Bronchial epithelial cell (primary cell): ENCODE measurements at regions not wholly inside any gene's neighbourhood (a gene's known extent, or its start where the extent isn't known, plus 50 kb on each side); places are given as distances from the start of the nearest gene placed in this dataset.
A peak's percentile ranks its signal among the peaks of the same experiment; 100 is the strongest.

Experiments
- DNase-seq: peaks from one replicate; pipeline ENCODE4 v3.0.0-alpha.2; 2010; ENCODE audit warnings: low read depth
- FAIRE-seq: peaks from 2 replicates; lab custom pipeline; 2011; peaks lifted over from hg19 to GRCh38; lab: Jason Lieb, UNC
- H3K27me3 ChIP-seq: 2 replicates; pipeline ENCODE4 v1.5.1; 2011; ENCODE audit warnings: low read length; ENCODE audit not compliant: control insufficient read depth, insufficient read depth
- H3K36me3 ChIP-seq: 2 replicates; pipeline ENCODE4 v1.5.1; 2011; ENCODE audit warnings: low read length; ENCODE audit not compliant: control insufficient read depth, insufficient read depth
- H3K4me3 ChIP-seq: 2 replicates; pipeline ENCODE4 v1.5.1; 2011; ENCODE audit warnings: mild to moderate bottlenecking, low read depth, low read length, control low read depth
- CTCF ChIP-seq: IDR thresholded peaks from 2 replicates; pipeline ENCODE4 v1.5.1; 2011; ENCODE audit warnings: mild to moderate bottlenecking, moderate library complexity, low read length, control low read depth, inconsistent platforms; ENCODE audit not compliant: insufficient read depth, severe bottlenecking

DNA sequence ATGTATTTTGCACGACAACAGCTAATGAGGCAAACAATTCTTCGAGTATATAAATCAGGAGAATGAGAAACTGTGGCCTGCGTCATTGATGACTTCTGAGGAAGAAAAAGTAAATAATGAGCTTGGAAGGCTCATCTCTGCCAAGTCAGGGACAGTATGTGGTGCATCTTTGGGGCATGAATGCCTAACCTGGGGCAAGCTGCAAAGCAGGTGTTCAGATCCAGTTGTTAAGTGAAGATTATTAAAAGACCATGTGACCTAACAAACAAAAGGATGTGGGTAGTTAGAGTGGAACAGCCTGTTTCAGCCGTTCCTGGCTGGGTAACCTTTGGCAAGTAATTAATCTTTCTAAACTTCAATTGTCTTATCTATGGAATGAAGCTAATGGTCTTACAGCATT lies 93.0 kb downstream of the LYZL2 start:
- no peaks in the 10 kb centered on the region for H3K27me3 ChIP-seq
- no peaks in the 10 kb centered on the region for H3K36me3 ChIP-seq
- no peak for TF ChIP-seq CTCF
- FAIRE-seq (no peak), DNase-seq (no peak)
- H3K4me3 ChIP-seq, result no peak overlapping the region

DNA sequence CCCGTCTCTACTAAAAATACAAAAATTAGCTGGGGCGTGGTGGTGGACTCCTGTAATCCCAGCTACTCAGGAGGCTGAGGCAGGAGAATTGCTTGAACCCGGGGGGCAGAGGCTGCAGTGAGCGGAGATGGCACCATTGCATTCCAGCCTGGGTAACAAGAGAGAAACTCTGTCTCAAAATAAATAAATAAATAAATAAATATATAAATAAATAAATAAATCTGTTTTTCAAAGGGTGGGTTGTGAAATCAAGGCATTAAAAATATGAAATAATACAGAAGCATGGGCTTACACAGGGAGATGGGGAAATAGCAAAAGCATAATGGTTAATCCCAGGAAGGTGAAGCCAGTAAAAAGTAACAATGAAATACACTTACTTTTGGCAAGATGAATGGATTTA lies 93.9 kb downstream of the LYZL2 start:
- Histone ChIP-seq H3K4me3 (no peak overlapping the region), H3K36me3 (no peaks in the 10 kb centered on the region), H3K27me3 (no peaks in the 10 kb centered on the region)
- DNase-seq (no peak), FAIRE-seq (no peak)
- TF ChIP-seq CTCF, result no peak

GRCh38 chr10:30534465-30535144 lies 94.9 kb downstream of the LYZL2 start:
- TF ChIP-seq CTCF, result peak; percentile 80
- DNase-seq (peak; percentile 63), FAIRE-seq (peak; percentile 40)
- no peak overlapping the region for H3K4me3 ChIP-seq
- H3K36me3 ChIP-seq, result no peaks in the 10 kb centered on the region
- H3K27me3 ChIP-seq, result no peaks in the 10 kb centered on the region

DNA sequence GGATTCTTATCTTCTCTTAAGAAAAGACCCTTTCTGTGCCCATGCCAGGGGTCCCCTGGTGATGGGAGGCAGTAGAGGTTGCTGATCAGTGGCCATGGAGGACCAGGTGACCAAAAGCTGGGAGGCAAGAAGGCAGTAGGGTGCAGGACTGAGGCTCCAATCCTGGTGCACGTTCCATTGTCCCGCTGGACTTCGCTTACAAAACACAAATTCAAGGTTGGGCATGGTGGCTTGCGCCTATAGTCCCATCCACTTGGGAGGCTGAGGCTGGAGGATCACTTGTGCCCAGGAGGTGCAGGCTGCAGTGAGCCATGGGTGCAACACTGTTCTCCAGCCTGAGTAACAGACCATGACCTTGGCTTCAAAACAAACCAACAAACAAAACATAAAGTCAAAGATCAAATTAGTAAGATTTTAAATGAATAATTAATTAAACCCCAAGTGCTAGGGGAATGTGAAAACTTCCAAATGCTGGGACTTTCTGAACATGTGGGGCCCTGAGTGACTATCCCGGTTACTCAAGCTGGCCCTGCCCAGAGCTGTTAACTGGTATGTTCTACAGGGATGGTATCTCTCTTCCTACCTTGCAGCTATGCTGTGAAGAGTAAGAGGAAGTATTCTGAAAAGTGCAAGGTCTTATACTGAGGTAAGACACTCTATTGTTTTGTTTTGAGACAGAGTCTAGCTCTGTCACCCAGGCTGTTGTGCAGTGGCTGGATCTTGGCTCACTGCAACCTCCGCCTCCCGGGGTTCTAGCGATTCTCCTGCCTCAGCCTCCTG lies 97.6 kb downstream of the LYZL2 start:
- Histone ChIP-seq H3K4me3 (no peak overlapping the region), H3K27me3 (no peaks in the 10 kb centered on the region), H3K36me3 (no peaks in the 10 kb centered on the region)
- FAIRE-seq (no peak), DNase-seq (no peak)
- TF ChIP-seq CTCF, result no peak

DNA sequence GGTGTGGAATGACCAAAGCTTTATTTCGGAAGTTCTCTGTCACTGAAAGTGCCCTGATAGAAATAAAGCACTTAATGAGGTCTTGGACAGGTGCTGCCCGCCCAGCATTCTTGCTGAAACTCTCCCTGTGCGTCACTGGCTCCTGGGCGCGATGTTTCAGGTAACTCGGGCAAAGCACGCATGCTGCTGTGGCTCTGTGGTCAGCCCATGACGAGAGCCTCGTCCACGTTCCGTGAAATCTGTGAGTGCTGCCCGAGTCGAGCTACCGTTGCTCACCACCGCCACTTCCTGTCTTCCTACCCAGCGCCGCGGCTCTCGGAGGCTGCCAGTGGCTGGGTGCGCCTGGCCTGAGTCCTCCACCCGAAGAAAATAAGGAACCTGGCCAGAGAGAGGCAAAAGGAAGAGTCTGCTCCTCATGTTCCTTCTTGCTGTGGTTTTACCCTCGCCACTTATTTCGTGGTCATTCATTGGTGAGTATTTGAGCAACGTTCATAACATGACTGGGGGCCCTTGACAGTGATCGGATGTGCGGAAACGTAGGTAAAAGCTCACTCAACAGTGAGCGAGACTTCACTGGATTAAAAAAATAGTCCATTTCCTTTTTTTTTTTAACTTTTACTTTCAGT lies 95.5 kb downstream of the MAP3K8 start:
- H3K36me3 ChIP-seq, result no peaks in the 10 kb centered on the region
- no peak for TF ChIP-seq CTCF
- no peak overlapping the region for H3K4me3 ChIP-seq
- no peak for FAIRE-seq
- DNase-seq, result no peak
- H3K27me3 ChIP-seq, result no peaks in the 10 kb centered on the region
